Osteoblast (primary cell): ENCODE measurements at regions not wholly inside any gene's neighbourhood (a gene's known extent, or its start where the extent isn't known, plus 50 kb on each side); places are given as distances from the start of the nearest gene placed in this dataset.
"Not testable (repeated sequence)": the region's sequence is repeated elsewhere in the genome, so short reads cannot be mapped to it uniquely, and the experiment has no call there.

Experiments used
- DNase-seq: peaks from one replicate; pipeline ENCODE4 v3.0.0; 2011; ENCODE audit warnings: low spot score, mixed read lengths; ENCODE audit not compliant: insufficient read length; ENCODE audit errors: missing footprints
- H2AFZ ChIP-seq: 2 replicates; pipeline ENCODE4 v1.6.0; 2011; ENCODE audit warnings: mild to moderate bottlenecking, low read length
- H3K27ac ChIP-seq: 2 replicates; pipeline ENCODE4 v1.5.1; 2011; ENCODE audit warnings: mild to moderate bottlenecking, low read depth, low read length, moderate library complexity
- H3K27me3 ChIP-seq: 2 replicates; pipeline ENCODE4 v1.6.0; 2012; ENCODE audit warnings: mild to moderate bottlenecking, control low read depth, inconsistent platforms, low read length, moderate library complexity; ENCODE audit not compliant: insufficient read depth
- H3K36me3 ChIP-seq: 2 replicates; pipeline ENCODE4 v1.5.1; 2011; ENCODE audit warnings: mild to moderate bottlenecking, low read length, control low read depth, moderate library complexity; ENCODE audit not compliant: insufficient read depth
- H3K4me1 ChIP-seq: 2 replicates; pipeline ENCODE4 v1.5.1; 2011; ENCODE audit warnings: mild to moderate bottlenecking, low read length, control low read depth, moderate library complexity; ENCODE audit not compliant: insufficient read depth
- H3K4me2 ChIP-seq: 2 replicates; pipeline ENCODE4 v1.6.0; 2011; ENCODE audit warnings: mild to moderate bottlenecking, low read length; ENCODE audit not compliant: insufficient read depth
- H3K4me3 ChIP-seq: fragments of 200-600 bp; sonication (generic); 3 replicates; pipeline ENCODE4 v1.5.1; 2012; ENCODE audit warnings: mild to moderate bottlenecking, low read length, inconsistent platforms; ENCODE audit not compliant: insufficient read depth
- H3K79me2 ChIP-seq: 2 replicates; pipeline ENCODE4 v1.6.0; 2012; ENCODE audit warnings: mild to moderate bottlenecking, low read length, control low read depth, inconsistent platforms; ENCODE audit not compliant: insufficient read depth
- H3K9me3 ChIP-seq: 2 replicates; pipeline ENCODE4 v1.5.1; 2011; ENCODE audit warnings: low read depth, low read length, control low read depth
- H4K20me1 ChIP-seq: 2 replicates; pipeline ENCODE4 v1.6.0; 2012; ENCODE audit warnings: mild to moderate bottlenecking, low read length, control low read depth; ENCODE audit not compliant: insufficient read depth
- CTCF ChIP-seq: IDR thresholded peaks from 2 replicates; pipeline ENCODE4 v1.5.1; 2011; ENCODE audit warnings: mild to moderate bottlenecking, low read depth, low read length, moderate library complexity; ENCODE audit errors: extremely low read depth

GRCh38 chr10:118832241-118832651 lies 77.5 kb upstream of the CACUL1 start:
- no peak overlapping the region for H3K27ac ChIP-seq
- TF ChIP-seq CTCF = no peak
- H4K20me1 ChIP-seq = no peaks in the 10 kb centered on the region
- no peak for DNase-seq
- no peaks in the 10 kb centered on the region for H3K36me3 ChIP-seq
- H3K4me1 ChIP-seq = no peaks in the 10 kb centered on the region
- H3K4me2 ChIP-seq = peak overlapping the region; percentile 40
- H3K9me3 ChIP-seq = no peaks in the 10 kb centered on the region
- H3K27me3 ChIP-seq = peaks cover 3% of the 10 kb centered on the region
- H3K4me3 ChIP-seq = peak overlapping the region; percentile 42
- no peaks in the 10 kb centered on the region for H3K79me2 ChIP-seq
- peak overlapping the region; percentile 67 for H2AFZ ChIP-seq

- H3K36me3 ChIP-seq, DNase-seq, H3K9me3 ChIP-seq, H3K4me2 ChIP-seq, H2AFZ ChIP-seq, H4K20me1 ChIP-seq, H3K4me1 ChIP-seq, H3K79me2 ChIP-seq, H3K27ac ChIP-seq, H3K27me3 ChIP-seq, H3K4me3 ChIP-seq: not testable (repeated sequence)
Observed at GRCh38 chr10:118834370-118834769, 79.6 kb upstream of the CACUL1 start.

GRCh38 chr10:118835682-118836326 lies 81.0 kb upstream of the CACUL1 start:
- Histone ChIP-seq H2AFZ (no peak overlapping the region), H3K4me2 (no peak overlapping the region), H3K79me2 (no peaks in the 10 kb centered on the region), H3K27me3 (peaks cover 3% of the 10 kb centered on the region), H4K20me1 (no peaks in the 10 kb centered on the region), H3K4me3 (no peak overlapping the region), H3K4me1 (no peaks in the 10 kb centered on the region), H3K27ac (no peak overlapping the region), H3K36me3 (no peaks in the 10 kb centered on the region), H3K9me3 (no peaks in the 10 kb centered on the region)
- DNase-seq = peak; percentile 87
- no peak for TF ChIP-seq CTCF

GRCh38 chr10:118838364-118838763 lies 83.6 kb upstream of the CACUL1 start:
- Histone ChIP-seq H3K27ac (no peak overlapping the region), H2AFZ (no peak overlapping the region), H3K9me3 (no peaks in the 10 kb centered on the region), H3K36me3 (no peaks in the 10 kb centered on the region), H3K27me3 (no peaks in the 10 kb centered on the region), H3K4me2 (no peak overlapping the region), H3K79me2 (no peaks in the 10 kb centered on the region), H4K20me1 (no peaks in the 10 kb centered on the region), H3K4me3 (no peak overlapping the region), H3K4me1 (no peaks in the 10 kb centered on the region)
- DNase-seq = no peak
- TF ChIP-seq CTCF = no peak
